ENCODE measurements at regions not wholly inside any gene's neighbourhood (a gene's known extent, or its start where the extent isn't known, plus 50 kb on each side); places are given as distances from the start of the nearest gene placed in this dataset.

DNA sequence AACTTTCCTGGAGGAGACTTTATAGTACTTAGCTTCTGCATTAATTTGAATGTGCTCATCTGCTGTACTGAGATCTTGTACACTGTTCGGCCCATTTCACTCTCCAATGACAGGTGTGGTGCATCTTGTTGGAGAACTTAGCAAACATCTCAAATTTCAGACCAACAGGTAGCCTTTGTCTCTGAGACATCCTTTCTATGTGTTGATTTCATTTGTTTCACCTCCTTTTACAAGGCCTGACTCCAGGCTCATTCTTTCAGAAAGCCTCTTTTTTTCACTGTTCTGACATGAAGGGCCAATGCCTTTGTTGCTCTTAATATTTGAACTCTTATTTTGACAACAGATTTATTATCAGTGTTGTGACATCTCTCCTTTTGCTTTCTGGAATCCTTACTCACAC is 271.8 kb upstream of the FANCL start:
- TF ChIP-seq, protein P1, sequence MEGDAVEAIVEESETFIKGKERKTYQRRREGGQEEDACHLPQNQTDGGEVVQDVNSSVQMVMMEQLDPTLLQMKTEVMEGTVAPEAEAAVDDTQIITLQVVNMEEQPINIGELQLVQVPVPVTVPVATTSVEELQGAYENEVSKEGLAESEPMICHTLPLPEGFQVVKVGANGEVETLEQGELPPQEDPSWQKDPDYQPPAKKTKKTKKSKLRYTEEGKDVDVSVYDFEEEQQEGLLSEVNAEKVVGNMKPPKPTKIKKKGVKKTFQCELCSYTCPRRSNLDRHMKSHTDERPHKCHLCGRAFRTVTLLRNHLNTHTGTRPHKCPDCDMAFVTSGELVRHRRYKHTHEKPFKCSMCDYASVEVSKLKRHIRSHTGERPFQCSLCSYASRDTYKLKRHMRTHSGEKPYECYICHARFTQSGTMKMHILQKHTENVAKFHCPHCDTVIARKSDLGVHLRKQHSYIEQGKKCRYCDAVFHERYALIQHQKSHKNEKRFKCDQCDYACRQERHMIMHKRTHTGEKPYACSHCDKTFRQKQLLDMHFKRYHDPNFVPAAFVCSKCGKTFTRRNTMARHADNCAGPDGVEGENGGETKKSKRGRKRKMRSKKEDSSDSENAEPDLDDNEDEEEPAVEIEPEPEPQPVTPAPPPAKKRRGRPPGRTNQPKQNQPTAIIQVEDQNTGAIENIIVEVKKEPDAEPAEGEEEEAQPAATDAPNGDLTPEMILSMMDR (IDR thresholded peaks at IDR 0.05; ENCODE audit: borderline replicate concordance, extremely low read depth, low read length, poor library complexity, severe bottlenecking): no peak
- no peak for TF ChIP-seq EZH2 (IDR thresholded peaks at IDR 0.05; ENCODE audit: borderline replicate concordance, low read depth, low read length, severe bottlenecking)
